BJ (cell line): ENCODE measurements at regions not wholly inside any gene's neighbourhood (a gene's known extent, or its start where the extent isn't known, plus 50 kb on each side); places are given as distances from the start of the nearest gene placed in this dataset.

Experiments used
- CTCF ChIA-PET: fragments of 350-600 bp; formaldehyde crosslinking; extraction: SDS; loops from one replicate; lab custom pipeline; 2021; ENCODE audit warnings: antibody characterized with exemption, inconsistent platforms; lab: Yijun Ruan, JAX
- POLR2A ChIA-PET: fragments of 300-600 bp; sonication (Branson Sonifier 250); formaldehyde crosslinking; extraction: SDS; loops from one replicate; lab custom pipeline; 2021; ENCODE audit warnings: antibody characterized with exemption; lab: Charles Lee
- DNase-seq: peaks from one replicate; pipeline ENCODE4 v3.0.0-alpha.2; 2011; ENCODE audit warnings: low read depth
- H3K27me3 ChIP-seq: 2 replicates; pipeline ENCODE4 v1.6.0; 2011; ENCODE audit warnings: low read length; ENCODE audit not compliant: control insufficient read depth, insufficient read depth
- H3K36me3 ChIP-seq: 2 replicates; pipeline ENCODE4 v1.5.1; 2011; ENCODE audit warnings: low read length; ENCODE audit not compliant: control insufficient read depth, insufficient read depth
- H3K4me3 ChIP-seq: 2 replicates; pipeline ENCODE4 v1.5.1; 2011; ENCODE audit warnings: low read depth, mild to moderate bottlenecking, control low read depth, low read length
- TF ChIP-seq, protein P1 (sequence below): IDR thresholded peaks from 2 replicates; pipeline ENCODE4 v1.5.1; 2011; ENCODE audit warnings: low read depth, mild to moderate bottlenecking, control low read depth, inconsistent platforms, low read length, moderate library complexity; ENCODE audit not compliant: insufficient read depth

DNA sequence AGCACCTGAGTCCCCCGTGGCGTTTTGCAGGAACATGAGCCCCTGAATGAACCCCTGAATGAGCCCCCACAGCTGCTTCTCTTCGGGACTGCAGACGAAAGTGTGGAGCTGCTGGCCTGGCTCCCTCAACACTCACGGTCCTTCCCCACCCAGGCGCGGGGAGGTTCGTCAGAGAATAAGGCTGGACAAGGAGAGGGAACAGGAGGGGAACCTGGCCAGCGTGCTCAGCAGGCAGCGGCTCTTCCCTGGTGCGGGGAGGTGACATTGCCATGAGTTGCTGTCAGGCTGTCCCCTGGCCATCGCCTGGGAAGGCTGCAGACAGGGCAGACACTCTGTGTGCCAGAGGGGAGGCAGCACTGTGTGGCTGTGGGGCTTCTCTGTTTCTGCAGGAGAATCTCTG lies 80.9 kb upstream of the SHH start:
- CTCF ChIA-PET, result no interaction called here
- no peak for DNase-seq
- TF ChIP-seq, protein P1, sequence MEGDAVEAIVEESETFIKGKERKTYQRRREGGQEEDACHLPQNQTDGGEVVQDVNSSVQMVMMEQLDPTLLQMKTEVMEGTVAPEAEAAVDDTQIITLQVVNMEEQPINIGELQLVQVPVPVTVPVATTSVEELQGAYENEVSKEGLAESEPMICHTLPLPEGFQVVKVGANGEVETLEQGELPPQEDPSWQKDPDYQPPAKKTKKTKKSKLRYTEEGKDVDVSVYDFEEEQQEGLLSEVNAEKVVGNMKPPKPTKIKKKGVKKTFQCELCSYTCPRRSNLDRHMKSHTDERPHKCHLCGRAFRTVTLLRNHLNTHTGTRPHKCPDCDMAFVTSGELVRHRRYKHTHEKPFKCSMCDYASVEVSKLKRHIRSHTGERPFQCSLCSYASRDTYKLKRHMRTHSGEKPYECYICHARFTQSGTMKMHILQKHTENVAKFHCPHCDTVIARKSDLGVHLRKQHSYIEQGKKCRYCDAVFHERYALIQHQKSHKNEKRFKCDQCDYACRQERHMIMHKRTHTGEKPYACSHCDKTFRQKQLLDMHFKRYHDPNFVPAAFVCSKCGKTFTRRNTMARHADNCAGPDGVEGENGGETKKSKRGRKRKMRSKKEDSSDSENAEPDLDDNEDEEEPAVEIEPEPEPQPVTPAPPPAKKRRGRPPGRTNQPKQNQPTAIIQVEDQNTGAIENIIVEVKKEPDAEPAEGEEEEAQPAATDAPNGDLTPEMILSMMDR, result no peak
- POLR2A ChIA-PET, result no interaction called here
- Histone ChIP-seq H3K36me3 (no peaks in the 10 kb centered on the region), H3K4me3 (no peak overlapping the region), H3K27me3 (no peaks in the 10 kb centered on the region)

DNA sequence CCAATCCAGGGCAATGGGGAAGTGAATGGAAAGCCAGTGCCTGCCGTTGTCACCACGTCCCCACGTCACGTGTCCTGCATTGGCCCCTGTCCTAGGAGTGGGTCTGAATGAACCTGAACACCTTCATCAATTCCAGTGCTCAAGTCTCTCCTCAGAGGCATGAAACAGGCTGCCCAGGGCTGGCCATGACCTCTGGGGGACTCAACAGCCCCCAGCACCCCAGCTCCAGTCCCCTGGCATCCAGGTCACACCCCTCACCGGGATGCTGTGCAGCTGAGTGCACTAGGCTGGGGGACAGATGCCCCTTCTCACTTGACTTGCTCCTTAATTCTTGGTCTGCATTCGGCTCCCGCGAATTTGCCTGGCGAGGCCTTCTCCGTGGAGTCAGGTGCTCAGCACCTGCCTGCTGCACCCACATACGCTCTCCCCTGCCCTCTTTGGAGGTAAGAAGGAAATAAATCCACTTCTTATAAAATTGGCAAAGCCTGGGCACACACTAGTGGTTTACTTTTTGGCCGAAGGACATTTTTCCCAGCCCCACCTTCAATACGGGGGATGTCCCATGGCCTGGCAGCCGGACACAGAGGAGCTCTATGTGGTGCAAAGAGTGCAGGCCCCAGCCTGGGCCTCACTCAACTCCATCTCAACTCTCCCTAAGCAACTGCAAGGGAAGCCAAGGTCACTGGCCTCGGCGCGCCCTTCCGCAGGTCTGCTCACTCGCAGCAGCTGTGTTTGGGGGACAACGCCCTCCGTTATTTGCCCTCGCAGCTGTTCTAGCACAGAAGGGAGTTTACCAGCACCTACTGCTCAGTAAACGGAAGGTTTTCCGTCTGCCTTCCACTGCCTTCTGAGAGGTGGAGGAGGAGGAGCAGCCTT lies 77.6 kb upstream of the SHH start:
- no peaks in the 10 kb centered on the region for H3K27me3 ChIP-seq
- TF ChIP-seq, protein P1, result no peak
- H3K36me3 ChIP-seq, result no peaks in the 10 kb centered on the region
- no peak overlapping the region for H3K4me3 ChIP-seq
- POLR2A ChIA-PET, result no interaction called here
- CTCF ChIA-PET, result no interaction called here
- no peak for DNase-seq

DNA sequence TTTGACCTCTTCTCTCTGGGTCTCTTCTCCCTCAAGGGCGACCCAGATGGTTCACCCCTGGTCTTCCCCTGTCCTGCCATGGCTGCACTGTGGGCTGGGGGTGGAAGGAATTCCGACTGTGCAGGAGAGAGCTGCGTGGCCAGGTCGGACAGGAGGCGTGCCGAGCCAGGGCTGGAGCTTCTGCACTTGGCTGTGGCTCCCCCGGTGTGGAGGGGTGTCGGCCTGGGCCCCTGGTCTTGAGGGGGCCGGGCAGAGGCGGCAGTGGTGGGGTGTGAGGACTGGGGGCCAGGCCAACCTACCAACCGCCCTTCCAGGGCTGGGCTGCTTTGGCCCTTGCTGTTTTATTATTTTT lies 74.9 kb upstream of the SHH start:
- no peak for DNase-seq
- no peaks in the 10 kb centered on the region for H3K27me3 ChIP-seq
- POLR2A ChIA-PET, result no interaction called here
- H3K36me3 ChIP-seq, result no peaks in the 10 kb centered on the region
- no peak overlapping the region for H3K4me3 ChIP-seq
- CTCF ChIA-PET, result no interaction called here
- TF ChIP-seq, protein P1, result no peak

DNA sequence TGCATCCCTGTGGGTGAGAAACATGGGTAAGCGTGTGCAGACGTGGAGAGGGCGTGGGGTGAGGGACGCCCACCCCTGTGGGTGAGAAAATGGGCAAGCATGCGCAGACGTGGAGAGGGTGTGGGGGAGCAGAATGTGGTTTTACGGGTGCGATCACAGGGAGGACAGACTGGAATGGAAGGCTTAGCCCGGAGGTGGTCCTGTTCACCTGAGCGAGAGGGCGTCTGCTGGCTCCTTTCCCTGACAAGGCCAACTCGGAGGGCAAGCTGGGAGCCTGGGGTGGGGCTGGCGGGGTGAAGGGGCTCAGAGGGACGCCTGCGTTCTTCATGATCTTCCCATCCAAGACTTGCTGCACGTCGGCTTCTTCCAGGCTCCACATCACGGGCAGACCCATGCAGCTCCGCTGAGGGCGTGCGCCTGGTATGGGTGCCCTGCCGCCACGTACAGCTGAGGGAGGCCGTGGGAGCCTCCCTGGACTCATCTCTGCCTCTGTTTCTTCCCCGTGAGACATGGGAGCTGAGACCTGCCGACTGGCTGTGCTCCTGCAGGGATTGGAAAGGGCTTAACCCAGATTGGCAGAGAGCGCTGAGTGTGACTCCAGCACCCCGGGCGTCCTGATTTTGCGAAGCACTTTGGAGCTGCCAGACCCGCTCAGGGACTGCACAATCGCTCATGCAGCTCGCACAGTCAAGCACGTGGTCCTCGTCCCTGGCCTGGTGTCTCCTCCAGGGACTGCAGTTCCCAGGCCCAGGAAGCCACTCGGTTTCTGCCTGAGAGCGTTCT lies 74.3 kb upstream of the SHH start:
- Histone ChIP-seq H3K36me3 (no peaks in the 10 kb centered on the region), H3K4me3 (no peak overlapping the region), H3K27me3 (no peaks in the 10 kb centered on the region)
- ChIA-PET CTCF (no interaction called here), POLR2A (no interaction called here)
- TF ChIP-seq, protein P1, result no peak
- no peak for DNase-seq
